ENCODE measurements at regions not wholly inside any gene's neighbourhood (a gene's known extent, or its start where the extent isn't known, plus 50 kb on each side); places are given as distances from the start of the nearest gene placed in this dataset.

DNA sequence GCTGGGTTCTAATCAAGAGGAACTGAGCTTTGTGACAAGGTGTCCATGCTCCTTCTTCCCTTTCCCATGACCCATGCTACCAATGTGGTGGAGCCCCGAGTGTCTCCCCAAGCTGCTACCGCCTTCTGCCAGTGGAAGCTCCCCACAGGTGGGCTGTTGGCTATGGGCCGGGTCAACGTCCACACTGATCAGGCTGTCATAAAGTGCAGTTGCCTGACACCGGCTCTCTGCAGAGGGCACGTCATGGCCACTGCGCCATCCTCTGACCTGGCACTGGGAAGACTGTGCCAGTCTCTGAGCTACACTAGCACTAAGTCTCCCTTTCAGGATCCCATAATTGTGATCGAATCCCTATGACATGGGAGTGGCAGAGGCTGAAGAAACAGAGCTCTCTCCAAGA, 192.3 kb downstream of the USP12 start:
- POLR2A ChIA-PET: no interaction called here
- H3K36me3 ChIP-seq (ENCODE audit: control insufficient read depth, insufficient read depth, low read length): no peaks in the 10 kb centered on the region
- H3K27me3 ChIP-seq (ENCODE audit: control insufficient read depth, insufficient read depth, low read length): 0 out of 2 replicates have a peak, but pooled peaks cover under 1% of the 10 kb centered on the region
- CTCF ChIA-PET: interaction anchor here (1.4 to 4.4 kb wide), 4 partner anchors 32 to 396 kb away, joined by 3 to 29 read pairs (median 6); no protein-coding TSS in a partner anchor
- no peak for DNase-seq (ENCODE audit: low read depth)
- H3K4me3 ChIP-seq (ENCODE audit: low read depth, low read length): no peak overlapping the region
- TF ChIP-seq, protein P1, sequence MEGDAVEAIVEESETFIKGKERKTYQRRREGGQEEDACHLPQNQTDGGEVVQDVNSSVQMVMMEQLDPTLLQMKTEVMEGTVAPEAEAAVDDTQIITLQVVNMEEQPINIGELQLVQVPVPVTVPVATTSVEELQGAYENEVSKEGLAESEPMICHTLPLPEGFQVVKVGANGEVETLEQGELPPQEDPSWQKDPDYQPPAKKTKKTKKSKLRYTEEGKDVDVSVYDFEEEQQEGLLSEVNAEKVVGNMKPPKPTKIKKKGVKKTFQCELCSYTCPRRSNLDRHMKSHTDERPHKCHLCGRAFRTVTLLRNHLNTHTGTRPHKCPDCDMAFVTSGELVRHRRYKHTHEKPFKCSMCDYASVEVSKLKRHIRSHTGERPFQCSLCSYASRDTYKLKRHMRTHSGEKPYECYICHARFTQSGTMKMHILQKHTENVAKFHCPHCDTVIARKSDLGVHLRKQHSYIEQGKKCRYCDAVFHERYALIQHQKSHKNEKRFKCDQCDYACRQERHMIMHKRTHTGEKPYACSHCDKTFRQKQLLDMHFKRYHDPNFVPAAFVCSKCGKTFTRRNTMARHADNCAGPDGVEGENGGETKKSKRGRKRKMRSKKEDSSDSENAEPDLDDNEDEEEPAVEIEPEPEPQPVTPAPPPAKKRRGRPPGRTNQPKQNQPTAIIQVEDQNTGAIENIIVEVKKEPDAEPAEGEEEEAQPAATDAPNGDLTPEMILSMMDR (IDR thresholded peaks at IDR 0.05; ENCODE audit: insufficient read depth, low read depth, low read length): no peak

DNA sequence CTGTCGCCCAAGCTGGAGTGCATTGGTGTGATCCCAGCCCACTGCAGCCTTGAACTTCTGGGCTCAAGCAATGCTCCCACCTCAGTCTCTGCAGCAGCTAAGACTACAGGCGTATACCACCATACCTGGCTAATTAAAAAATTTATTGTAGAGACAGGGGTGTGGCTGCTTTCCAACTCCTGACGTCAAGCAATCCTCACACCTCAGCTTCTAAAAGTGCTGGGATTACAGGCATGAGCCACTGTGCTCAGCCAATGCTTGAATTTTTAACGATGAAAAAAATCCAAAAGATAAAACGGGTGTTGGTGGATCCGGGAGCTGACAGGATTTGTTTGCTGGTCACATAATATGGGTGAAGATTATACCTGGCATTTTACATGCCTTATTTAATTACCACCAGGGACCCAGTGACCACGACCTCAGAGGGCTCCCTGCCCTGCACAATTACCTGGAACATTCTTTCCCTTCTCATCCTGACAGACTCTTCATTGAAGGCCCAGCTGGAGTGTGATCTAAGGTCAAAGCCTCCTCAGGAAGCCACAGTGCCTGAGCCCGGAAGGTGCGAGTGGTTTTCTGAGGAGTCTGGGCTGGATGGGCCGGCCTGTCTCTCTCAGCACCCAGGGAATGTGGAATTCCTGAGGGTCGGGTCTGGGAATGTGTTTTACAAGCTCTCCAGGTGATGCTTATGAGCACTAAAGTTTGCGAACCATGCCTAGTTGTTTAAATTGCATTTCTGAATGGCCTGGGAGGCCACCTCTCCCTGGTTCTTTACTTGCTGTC, 193.3 kb downstream of the USP12 start:
- Histone ChIP-seq H3K36me3 (ENCODE audit: control insufficient read depth, insufficient read depth, low read length) (no peaks in the 10 kb centered on the region), H3K27me3 (ENCODE audit: control insufficient read depth, insufficient read depth, low read length) (peaks cover 1% of the 10 kb centered on the region; the same call in 1 of the 2 replicates), H3K4me3 (ENCODE audit: low read depth, low read length) (no peak overlapping the region)
- DNase-seq (ENCODE audit: low read depth): no peak
- ChIA-PET CTCF (interaction anchor here (0.7 to 4.4 kb wide), 3 partner anchors 28 to 382 kb away, joined by 3 to 29 read pairs (median 6); no protein-coding TSS in a partner anchor), POLR2A (no interaction called here)
- TF ChIP-seq, protein P1 (IDR thresholded peaks at IDR 0.05; ENCODE audit: insufficient read depth, low read depth, low read length): no peak

DNA sequence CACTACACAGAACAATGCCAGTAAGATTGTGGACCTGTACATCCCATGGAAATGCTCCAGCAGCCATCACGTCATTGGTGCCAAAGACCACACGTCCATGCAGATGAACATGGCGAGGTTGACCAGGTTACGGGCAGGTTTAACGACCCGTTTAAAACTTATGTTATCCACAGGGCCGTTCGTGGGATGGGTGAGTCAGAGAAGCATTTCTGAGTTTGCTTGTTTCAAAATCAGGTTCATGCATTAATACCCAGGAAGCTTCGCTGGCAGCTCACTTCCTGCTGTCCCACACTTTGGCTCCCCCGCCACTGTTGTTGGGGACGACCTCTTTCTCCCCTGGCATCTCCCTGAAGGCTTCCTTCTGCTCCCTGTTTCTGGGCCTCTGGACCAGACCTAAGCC, 194.1 kb downstream of the USP12 start:
- Histone ChIP-seq H3K27me3 (ENCODE audit: control insufficient read depth, insufficient read depth, low read length) (peaks cover 1% of the 10 kb centered on the region; the same call in 1 of the 2 replicates), H3K36me3 (ENCODE audit: control insufficient read depth, insufficient read depth, low read length) (no peaks in the 10 kb centered on the region), H3K4me3 (ENCODE audit: low read depth, low read length) (no peak overlapping the region)
- ChIA-PET CTCF (interaction anchor here (2.2 to 4.4 kb wide), 2 partner anchors 30 to 383 kb away, joined by 6 to 29 read pairs; no protein-coding TSS in a partner anchor), POLR2A (no interaction called here)
- TF ChIP-seq, protein P1 (IDR thresholded peaks at IDR 0.05; ENCODE audit: insufficient read depth, low read depth, low read length): no peak
- DNase-seq (ENCODE audit: low read depth): no peak

DNA sequence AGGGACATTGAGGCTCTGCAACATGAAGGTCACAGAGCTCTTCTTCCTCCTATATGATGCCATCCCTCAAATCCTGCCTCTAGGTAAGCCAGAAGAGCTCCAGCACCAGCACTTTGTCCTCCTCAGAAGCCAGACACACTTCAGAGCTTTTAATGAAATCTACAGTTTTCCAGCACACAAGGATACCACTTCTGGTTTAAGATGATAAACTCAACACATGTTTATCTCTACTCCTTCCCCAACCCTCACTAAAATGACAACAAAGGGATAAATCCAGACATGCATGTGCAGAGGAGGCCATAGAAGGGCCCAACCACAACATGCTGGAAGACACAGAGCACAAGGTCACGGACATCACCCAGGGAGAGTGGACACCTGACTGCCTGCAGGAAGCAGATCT, 195.3 kb downstream of the USP12 start:
- CTCF ChIA-PET: interaction anchor here (2.9 kb wide), 1 partner anchor 9 kb away, joined by 14 read pairs; no protein-coding TSS in a partner anchor
- H3K36me3 ChIP-seq (ENCODE audit: control insufficient read depth, insufficient read depth, low read length): no peaks in the 10 kb centered on the region
- DNase-seq (ENCODE audit: low read depth): no peak
- no peak overlapping the region for H3K4me3 ChIP-seq (ENCODE audit: low read depth, low read length)
- POLR2A ChIA-PET: no interaction called here
- peaks cover 1% of the 10 kb centered on the region for H3K27me3 ChIP-seq (ENCODE audit: control insufficient read depth, insufficient read depth, low read length)
- TF ChIP-seq, protein P1 (IDR thresholded peaks at IDR 0.05; ENCODE audit: insufficient read depth, low read depth, low read length): no peak

DNA sequence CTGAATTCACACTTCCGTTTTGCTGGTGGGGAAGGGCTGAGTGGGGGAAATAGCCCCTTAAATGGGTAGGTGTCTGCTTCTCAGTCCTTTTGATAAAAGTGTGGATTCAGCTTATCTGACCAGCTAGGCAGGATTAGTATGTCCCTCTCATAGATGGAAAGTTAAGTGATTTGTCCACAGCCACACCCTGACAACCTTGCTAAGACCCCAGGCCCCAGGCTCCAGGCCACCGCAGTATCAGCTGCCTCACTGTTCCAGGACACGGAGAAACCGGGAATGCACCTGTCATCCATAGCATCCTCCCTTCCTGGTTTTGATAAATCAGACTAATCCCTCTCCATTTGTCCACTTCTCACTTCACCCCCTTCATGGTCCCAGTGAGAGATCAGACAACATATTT, 197.7 kb downstream of the USP12 start:
- TF ChIP-seq, protein P1 (IDR thresholded peaks at IDR 0.05; ENCODE audit: insufficient read depth, low read depth, low read length): no peak
- Histone ChIP-seq H3K36me3 (ENCODE audit: control insufficient read depth, insufficient read depth, low read length) (no peaks in the 10 kb centered on the region), H3K4me3 (ENCODE audit: low read depth, low read length) (no peak overlapping the region), H3K27me3 (ENCODE audit: control insufficient read depth, insufficient read depth, low read length) (peaks cover 1% of the 10 kb centered on the region)
- ChIA-PET POLR2A (no interaction called here), CTCF (interaction anchor here (2.0 to 2.9 kb wide), 2 partner anchors 11 to 27 kb away, joined by 7 to 14 read pairs; no protein-coding TSS in a partner anchor)
- DNase-seq (ENCODE audit: low read depth): no peak
